ENCODE measurements at regions not wholly inside any gene's neighbourhood (a gene's known extent, or its start where the extent isn't known, plus 50 kb on each side); places are given as distances from the start of the nearest gene placed in this dataset.
"Not testable (repeated sequence)": the region's sequence is repeated elsewhere in the genome, so short reads cannot be mapped to it uniquely, and the experiment has no call there.

- no peak for DNase-seq (ENCODE audit: low spot score)
- peaks cover 42% of the 10 kb centered on the region for H3K9me3 Mint-ChIP-seq
- intact Hi-C loops (cut with micrococcal nuclease): no loop called here
Measured at GRCh38 chr6:66553441-66553840, 846.4 kb upstream of the EYS start.

GRCh38 chr6:66538551-66539135 lies 831.6 kb upstream of the EYS start:
- DNase-seq (ENCODE audit: low spot score): no peak
- Mint-ChIP-seq H3K36me3 (ENCODE audit: low read depth) (no peaks in the 10 kb centered on the region), H3K27ac (no peak overlapping the region), H3K4me1 (ENCODE audit: low read depth) (no peaks in the 10 kb centered on the region), H3K4me3 (ENCODE audit: low read depth) (no peak overlapping the region), H3K27me3 (ENCODE audit: low read depth) (no peaks in the 10 kb centered on the region), H3K9me3 (peaks cover 42% of the 10 kb centered on the region)
- intact Hi-C loops (cut with micrococcal nuclease): no loop called here

More at GRCh38 chr6:66553441-66553840, 846.4 kb upstream of the EYS start:
- Mint-ChIP-seq H3K27ac (no peak overlapping the region), H3K4me1 (ENCODE audit: low read depth) (no peaks in the 10 kb centered on the region), H3K4me3 (ENCODE audit: low read depth) (no peak overlapping the region), H3K36me3 (ENCODE audit: low read depth) (no peaks in the 10 kb centered on the region), H3K27me3 (ENCODE audit: low read depth) (no peaks in the 10 kb centered on the region)

- Mint-ChIP-seq H3K36me3 (ENCODE audit: low read depth) (no peaks in the 10 kb centered on the region), H3K27me3 (ENCODE audit: low read depth) (no peaks in the 10 kb centered on the region), H3K4me3 (ENCODE audit: low read depth) (no peak overlapping the region), H3K9me3 (peaks cover 29% of the 10 kb centered on the region), H3K4me1 (ENCODE audit: low read depth) (no peaks in the 10 kb centered on the region), H3K27ac (no peak overlapping the region)
- intact Hi-C loops (cut with micrococcal nuclease): no loop called here
- DNase-seq (ENCODE audit: low spot score): no peak
Measured at GRCh38 chr6:66533921-66534404, 826.9 kb upstream of the EYS start.

GRCh38 chr6:66526061-66526460 lies 819.0 kb upstream of the EYS start:
- Mint-ChIP-seq H3K36me3 (ENCODE audit: low read depth) (no peaks in the 10 kb centered on the region), H3K27me3 (ENCODE audit: low read depth) (no peaks in the 10 kb centered on the region), H3K4me3 (ENCODE audit: low read depth) (no peak overlapping the region), H3K27ac (no peak overlapping the region), H3K9me3 (peaks cover 16% of the 10 kb centered on the region), H3K4me1 (ENCODE audit: low read depth) (no peaks in the 10 kb centered on the region)
- DNase-seq (ENCODE audit: low spot score): no peak
- intact Hi-C loops (cut with micrococcal nuclease): no loop called here

- intact Hi-C loops (cut with micrococcal nuclease): no loop called here
- H3K27me3 Mint-ChIP-seq (ENCODE audit: low read depth): no peaks in the 10 kb centered on the region
- H3K27ac Mint-ChIP-seq: no peak overlapping the region
- no peak overlapping the region for H3K4me3 Mint-ChIP-seq (ENCODE audit: low read depth)
- no peaks in the 10 kb centered on the region for H3K4me1 Mint-ChIP-seq (ENCODE audit: low read depth)
- DNase-seq (ENCODE audit: low spot score): no peak
- no peaks in the 10 kb centered on the region for H3K36me3 Mint-ChIP-seq (ENCODE audit: low read depth)
- H3K9me3 Mint-ChIP-seq: peaks cover 20% of the 10 kb centered on the region
Measured at GRCh38 chr6:66522864-66523263, 815.8 kb upstream of the EYS start.

GRCh38 chr6:66516377-66516776 lies 809.4 kb upstream of the EYS start:
- H3K4me1 Mint-ChIP-seq (ENCODE audit: low read depth): no peaks in the 10 kb centered on the region
- intact Hi-C loops (cut with micrococcal nuclease): no loop called here
- no peaks in the 10 kb centered on the region for H3K36me3 Mint-ChIP-seq (ENCODE audit: low read depth)
- no peak for DNase-seq (ENCODE audit: low spot score)
- no peaks in the 10 kb centered on the region for H3K27me3 Mint-ChIP-seq (ENCODE audit: low read depth)
- peaks cover 34% of the 10 kb centered on the region for H3K9me3 Mint-ChIP-seq
- H3K4me3 Mint-ChIP-seq (ENCODE audit: low read depth): no peak overlapping the region
- H3K27ac Mint-ChIP-seq: no peak overlapping the region

- DNase-seq (ENCODE audit: low spot score): no peak
- Mint-ChIP-seq H3K4me3 (ENCODE audit: low read depth) (no peak overlapping the region), H3K27ac (no peak overlapping the region), H3K9me3 (peaks cover 45% of the 10 kb centered on the region), H3K27me3 (ENCODE audit: low read depth) (no peaks in the 10 kb centered on the region), H3K4me1 (ENCODE audit: low read depth) (no peaks in the 10 kb centered on the region), H3K36me3 (ENCODE audit: low read depth) (no peaks in the 10 kb centered on the region)
- intact Hi-C loops (cut with micrococcal nuclease): no loop called here
Measured at GRCh38 chr6:66508433-66508832, 801.4 kb upstream of the EYS start.

GRCh38 chr6:66499851-66500250 lies 792.8 kb upstream of the EYS start:
- Mint-ChIP-seq H3K27me3 (ENCODE audit: low read depth) (no peaks in the 10 kb centered on the region), H3K27ac (no peak overlapping the region), H3K4me1 (ENCODE audit: low read depth) (no peaks in the 10 kb centered on the region), H3K36me3 (ENCODE audit: low read depth) (no peaks in the 10 kb centered on the region), H3K4me3 (ENCODE audit: low read depth) (no peak overlapping the region), H3K9me3 (peaks cover 23% of the 10 kb centered on the region)
- intact Hi-C loops (cut with micrococcal nuclease): no loop called here
- DNase-seq (ENCODE audit: low spot score): no peak

GRCh38 chr6:66496659-66497058 lies 789.6 kb upstream of the EYS start:
- Mint-ChIP-seq H3K36me3 (ENCODE audit: low read depth) (no peaks in the 10 kb centered on the region), H3K4me1 (ENCODE audit: low read depth) (no peaks in the 10 kb centered on the region), H3K27ac (no peak overlapping the region), H3K9me3 (peaks cover 23% of the 10 kb centered on the region), H3K4me3 (ENCODE audit: low read depth) (no peak overlapping the region), H3K27me3 (ENCODE audit: low read depth) (no peaks in the 10 kb centered on the region)
- intact Hi-C loops (cut with micrococcal nuclease): no loop called here
- no peak for DNase-seq (ENCODE audit: low spot score)

- H3K4me3 Mint-ChIP-seq (ENCODE audit: low read depth); H3K36me3 Mint-ChIP-seq (ENCODE audit: low read depth); intact Hi-C loops (cut with micrococcal nuclease); H3K4me1 Mint-ChIP-seq (ENCODE audit: low read depth); H3K27me3 Mint-ChIP-seq (ENCODE audit: low read depth); H3K27ac Mint-ChIP-seq; DNase-seq (ENCODE audit: low spot score): not testable (repeated sequence)
- H3K9me3 Mint-ChIP-seq: peaks cover 34% of the 10 kb centered on the region
Measured at GRCh38 chr6:66494643-66495042, 787.6 kb upstream of the EYS start.

- Mint-ChIP-seq H3K36me3 (ENCODE audit: low read depth) (no peaks in the 10 kb centered on the region), H3K27me3 (ENCODE audit: low read depth) (no peaks in the 10 kb centered on the region), H3K9me3 (peaks cover 32% of the 10 kb centered on the region), H3K27ac (no peak overlapping the region), H3K4me1 (ENCODE audit: low read depth) (no peaks in the 10 kb centered on the region), H3K4me3 (ENCODE audit: low read depth) (no peak overlapping the region)
- intact Hi-C loops (cut with micrococcal nuclease): no loop called here
- no peak for DNase-seq (ENCODE audit: low spot score)
Measured at GRCh38 chr6:66489269-66489987, 782.4 kb upstream of the EYS start.

GRCh38 chr6:66481216-66481615 lies 774.2 kb upstream of the EYS start:
- H3K4me1 Mint-ChIP-seq (ENCODE audit: low read depth): no peaks in the 10 kb centered on the region
- H3K4me3 Mint-ChIP-seq (ENCODE audit: low read depth): no peak overlapping the region
- H3K27me3 Mint-ChIP-seq (ENCODE audit: low read depth): no peaks in the 10 kb centered on the region
- no peaks in the 10 kb centered on the region for H3K36me3 Mint-ChIP-seq (ENCODE audit: low read depth)
- no peak overlapping the region for H3K27ac Mint-ChIP-seq
- intact Hi-C loops (cut with micrococcal nuclease): no loop called here
- no peak for DNase-seq (ENCODE audit: low spot score)
- peaks cover 34% of the 10 kb centered on the region for H3K9me3 Mint-ChIP-seq

- no peaks in the 10 kb centered on the region for H3K27me3 Mint-ChIP-seq (ENCODE audit: low read depth)
- no peaks in the 10 kb centered on the region for H3K4me1 Mint-ChIP-seq (ENCODE audit: low read depth)
- H3K36me3 Mint-ChIP-seq (ENCODE audit: low read depth): no peaks in the 10 kb centered on the region
- no peak overlapping the region for H3K4me3 Mint-ChIP-seq (ENCODE audit: low read depth)
- no peak for DNase-seq (ENCODE audit: low spot score)
- intact Hi-C loops (cut with micrococcal nuclease): no loop called here
- peaks cover 33% of the 10 kb centered on the region for H3K9me3 Mint-ChIP-seq
- no peak overlapping the region for H3K27ac Mint-ChIP-seq
Measured at GRCh38 chr6:66478705-66479104, 771.7 kb upstream of the EYS start.
